ENCODE measurements at regions not wholly inside any gene's neighbourhood (a gene's known extent, or its start where the extent isn't known, plus 50 kb on each side); places are given as distances from the start of the nearest gene placed in this dataset.

DNA sequence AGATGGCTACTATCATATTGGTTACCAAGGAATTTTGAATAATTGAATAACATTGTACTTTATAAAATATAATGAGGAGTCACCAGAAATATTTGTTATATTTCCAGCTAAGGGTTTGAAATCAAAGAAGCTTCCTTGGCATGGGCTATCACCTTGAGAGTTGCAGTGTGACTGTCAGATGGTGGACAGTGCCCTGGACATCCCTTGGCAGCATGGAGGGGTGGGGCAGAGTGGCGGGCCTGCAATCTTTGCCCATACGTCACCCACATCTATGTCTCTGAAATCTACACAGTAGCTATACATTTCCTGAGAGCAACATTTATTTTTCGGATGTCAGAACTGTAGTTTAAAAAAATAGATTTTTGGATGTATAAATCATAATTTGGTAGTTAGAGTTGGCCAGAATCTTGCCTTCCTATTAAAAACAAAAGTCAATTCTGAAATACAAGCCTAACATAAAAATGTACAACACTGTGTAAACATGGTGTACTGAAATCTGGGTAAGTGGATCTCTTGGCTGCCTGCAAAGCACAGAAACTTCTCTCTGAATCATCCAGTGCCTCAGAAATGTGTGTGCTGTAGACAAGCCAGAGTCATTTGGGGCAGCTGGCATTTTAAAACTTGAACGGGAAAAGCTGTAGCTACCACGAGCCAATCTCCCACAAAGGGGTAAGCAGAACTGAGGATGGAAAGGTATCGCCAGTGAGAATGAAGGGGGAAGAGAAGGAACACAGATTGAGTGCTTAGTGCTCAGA lies 124.2 kb upstream of the ARHGAP28 start:
- Histone ChIP-seq H3K27ac (no peak overlapping the region), H3K9me3 (ENCODE audit: low read depth) (no peaks in the 10 kb centered on the region), H3K4me1 (ENCODE audit: low read depth) (peaks cover 2% of the 10 kb centered on the region), H3K36me3 (no peaks in the 10 kb centered on the region), H3K27me3 (no peaks in the 10 kb centered on the region), H3K4me3 (no peak overlapping the region)
- TF ChIP-seq, protein P1, sequence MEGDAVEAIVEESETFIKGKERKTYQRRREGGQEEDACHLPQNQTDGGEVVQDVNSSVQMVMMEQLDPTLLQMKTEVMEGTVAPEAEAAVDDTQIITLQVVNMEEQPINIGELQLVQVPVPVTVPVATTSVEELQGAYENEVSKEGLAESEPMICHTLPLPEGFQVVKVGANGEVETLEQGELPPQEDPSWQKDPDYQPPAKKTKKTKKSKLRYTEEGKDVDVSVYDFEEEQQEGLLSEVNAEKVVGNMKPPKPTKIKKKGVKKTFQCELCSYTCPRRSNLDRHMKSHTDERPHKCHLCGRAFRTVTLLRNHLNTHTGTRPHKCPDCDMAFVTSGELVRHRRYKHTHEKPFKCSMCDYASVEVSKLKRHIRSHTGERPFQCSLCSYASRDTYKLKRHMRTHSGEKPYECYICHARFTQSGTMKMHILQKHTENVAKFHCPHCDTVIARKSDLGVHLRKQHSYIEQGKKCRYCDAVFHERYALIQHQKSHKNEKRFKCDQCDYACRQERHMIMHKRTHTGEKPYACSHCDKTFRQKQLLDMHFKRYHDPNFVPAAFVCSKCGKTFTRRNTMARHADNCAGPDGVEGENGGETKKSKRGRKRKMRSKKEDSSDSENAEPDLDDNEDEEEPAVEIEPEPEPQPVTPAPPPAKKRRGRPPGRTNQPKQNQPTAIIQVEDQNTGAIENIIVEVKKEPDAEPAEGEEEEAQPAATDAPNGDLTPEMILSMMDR (IDR thresholded peaks at IDR 0.05; ENCODE audit: low read depth, low read length): no peak
- DNase-seq (ENCODE audit: low read depth in 1 of 2, low spot score in 1 of 2): peak in 1 of 2 donors; percentile 31

DNA sequence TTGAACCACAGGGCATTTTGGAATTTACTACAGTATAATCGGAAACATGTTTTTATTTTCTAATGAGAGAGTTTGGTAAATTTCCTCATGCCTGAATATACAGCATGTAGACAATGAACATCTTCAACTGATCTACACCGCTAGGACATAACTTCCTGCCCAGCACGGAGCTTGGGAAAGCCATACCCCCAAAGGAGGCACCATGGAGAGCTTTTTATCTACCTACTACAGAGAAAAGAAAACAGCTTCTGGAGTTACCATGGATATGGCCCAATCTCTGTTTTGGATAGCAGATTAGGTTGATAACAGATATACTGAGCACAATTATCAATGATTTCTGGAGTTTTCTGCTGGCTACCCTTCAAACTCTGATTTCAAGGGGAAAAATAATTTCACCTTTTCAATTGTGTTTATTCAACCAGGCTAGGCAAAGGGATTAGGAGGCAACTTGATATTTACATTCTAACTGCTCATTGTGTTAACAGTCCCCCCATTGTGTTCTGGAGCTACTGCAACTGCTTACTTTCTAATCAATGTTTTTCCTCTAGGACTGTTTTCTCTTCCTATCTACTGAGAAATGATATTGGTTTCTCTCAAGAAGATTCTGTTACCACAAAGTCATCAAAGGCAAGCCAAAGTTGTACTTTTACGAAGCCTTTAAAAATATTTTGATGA lies 123.0 kb upstream of the ARHGAP28 start:
- no peaks in the 10 kb centered on the region for H3K27me3 ChIP-seq
- TF ChIP-seq, protein P1 (IDR thresholded peaks at IDR 0.05; ENCODE audit: low read depth, low read length): no peak
- no peaks in the 10 kb centered on the region for H3K9me3 ChIP-seq (ENCODE audit: low read depth)
- DNase-seq (ENCODE audit: low read depth in 1 of 2, low spot score in 1 of 2): no peak
- H3K27ac ChIP-seq: no peak overlapping the region
- peaks cover 7% of the 10 kb centered on the region for H3K4me1 ChIP-seq (ENCODE audit: low read depth)
- no peak overlapping the region for H3K4me3 ChIP-seq
- no peaks in the 10 kb centered on the region for H3K36me3 ChIP-seq

DNA sequence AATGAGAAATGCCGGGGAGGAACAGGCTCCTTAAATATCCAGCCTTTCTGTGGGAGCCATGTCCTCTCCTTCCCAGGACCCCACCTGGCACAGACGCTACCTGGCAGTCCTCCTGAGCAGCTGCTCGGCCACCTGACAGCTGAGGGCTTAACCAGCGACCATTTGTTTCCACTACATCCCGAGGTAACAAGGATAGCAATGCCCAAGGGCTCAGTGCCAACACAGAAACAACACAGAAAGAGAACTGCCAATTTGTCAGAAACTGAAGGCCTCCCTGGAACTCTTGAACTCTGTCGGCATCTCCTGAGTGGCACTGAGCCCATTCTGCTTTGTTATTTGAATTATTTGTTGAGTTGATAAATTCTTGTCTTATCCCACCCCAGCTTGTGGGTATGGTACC lies 122.2 kb upstream of the ARHGAP28 start:
- Histone ChIP-seq H3K36me3 (no peaks in the 10 kb centered on the region), H3K4me1 (ENCODE audit: low read depth) (peaks cover 7% of the 10 kb centered on the region), H3K27me3 (no peaks in the 10 kb centered on the region), H3K9me3 (ENCODE audit: low read depth) (no peaks in the 10 kb centered on the region), H3K4me3 (no peak overlapping the region), H3K27ac (no peak overlapping the region)
- TF ChIP-seq, protein P1 (IDR thresholded peaks at IDR 0.05; ENCODE audit: low read depth, low read length): no peak
- no peak for DNase-seq (ENCODE audit: low read depth in 1 of 2, low spot score in 1 of 2)

DNA sequence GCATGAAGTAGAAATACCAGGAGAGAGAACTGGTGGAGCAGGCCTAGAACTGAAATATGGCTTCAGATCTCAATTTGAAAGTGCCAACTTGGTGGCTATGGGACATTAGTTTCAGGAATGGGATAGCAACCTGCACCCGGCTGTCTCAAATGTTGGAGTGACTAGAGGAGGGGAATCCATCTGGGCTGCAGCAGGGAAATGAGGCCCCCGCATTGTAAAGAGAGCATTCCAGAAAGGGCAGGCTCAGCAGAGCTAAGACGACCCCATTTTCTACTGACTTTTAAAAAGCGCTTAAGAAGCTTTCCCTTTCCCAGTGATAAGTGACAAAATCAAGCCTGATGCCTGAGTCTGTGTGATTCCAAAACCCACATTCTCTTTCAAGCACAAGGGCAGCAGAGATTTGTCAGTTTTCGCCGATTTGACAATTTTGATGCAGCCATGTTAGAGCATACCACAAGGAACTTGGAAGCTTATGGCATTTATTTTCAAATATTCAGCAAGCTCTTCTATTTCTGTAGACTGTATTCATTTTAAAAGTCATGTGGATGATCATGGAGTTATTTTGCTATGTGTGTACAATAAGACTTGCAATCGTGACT lies 119.8 kb upstream of the ARHGAP28 start:
- TF ChIP-seq, protein P1 (IDR thresholded peaks at IDR 0.05; ENCODE audit: low read depth, low read length): no peak
- H3K4me3 ChIP-seq: no peak overlapping the region
- H3K9me3 ChIP-seq (ENCODE audit: low read depth): no peaks in the 10 kb centered on the region
- no peak overlapping the region for H3K27ac ChIP-seq
- DNase-seq (ENCODE audit: low read depth in 1 of 2, low spot score in 1 of 2): no peak
- peaks cover 7% of the 10 kb centered on the region for H3K4me1 ChIP-seq (ENCODE audit: low read depth)
- no peaks in the 10 kb centered on the region for H3K27me3 ChIP-seq
- H3K36me3 ChIP-seq: no peaks in the 10 kb centered on the region

DNA sequence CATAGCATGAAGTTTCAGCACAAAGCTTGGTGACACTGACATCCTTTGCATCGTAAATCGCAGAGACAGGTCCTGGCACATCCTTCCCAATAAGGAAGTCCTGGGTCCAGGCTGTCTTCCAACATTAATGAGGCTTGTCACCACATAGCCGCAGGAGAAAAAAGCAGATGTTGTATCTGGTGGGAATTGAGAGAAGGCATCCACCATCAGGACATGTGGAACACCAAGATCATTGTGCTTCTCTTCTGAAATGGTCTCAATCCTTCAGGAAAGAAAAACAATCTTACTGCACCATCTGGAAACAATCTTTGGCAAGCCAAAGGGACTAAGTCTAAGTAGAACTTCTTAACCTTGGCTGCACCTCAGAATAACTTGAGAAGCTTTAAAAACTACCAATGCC lies 119.0 kb upstream of the ARHGAP28 start:
- TF ChIP-seq, protein P1 (IDR thresholded peaks at IDR 0.05; ENCODE audit: low read depth, low read length): no peak
- no peaks in the 10 kb centered on the region for H3K36me3 ChIP-seq
- H3K4me1 ChIP-seq (ENCODE audit: low read depth): peaks cover 7% of the 10 kb centered on the region
- no peak overlapping the region for H3K4me3 ChIP-seq
- H3K27me3 ChIP-seq: no peaks in the 10 kb centered on the region
- H3K9me3 ChIP-seq (ENCODE audit: low read depth): no peaks in the 10 kb centered on the region
- DNase-seq (ENCODE audit: low read depth in 1 of 2, low spot score in 1 of 2): no peak
- no peak overlapping the region for H3K27ac ChIP-seq
